HUES6 (cell line): ENCODE measurements at regions not wholly inside any gene's neighbourhood (a gene's known extent, or its start where the extent isn't known, plus 50 kb on each side); places are given as distances from the start of the nearest gene placed in this dataset.

Experiments used
- H3K27ac ChIP-seq: 2 replicates; pipeline ENCODE4 v1.7.0; 2013; ENCODE audit warnings: low read depth, mild to moderate bottlenecking, low read length, inconsistent platforms
- H3K27me3 ChIP-seq: 2 replicates; pipeline ENCODE4 v1.6.1; 2013; ENCODE audit warnings: low read length; ENCODE audit not compliant: control insufficient read depth, insufficient read depth
- H3K36me3 ChIP-seq: 2 replicates; pipeline ENCODE4 v1.6.1; 2013; ENCODE audit warnings: low read length; ENCODE audit not compliant: control insufficient read depth, insufficient read depth
- H3K4me1 ChIP-seq: 2 replicates; pipeline ENCODE4 v1.6.1; 2013; ENCODE audit warnings: low read length; ENCODE audit not compliant: control insufficient read depth, insufficient read depth
- H3K4me3 ChIP-seq: 2 replicates; pipeline ENCODE4 v1.5.1; 2013; ENCODE audit warnings: low read depth, low read length
- H3K9ac ChIP-seq: one replicate; pipeline ENCODE4 v1.6.1; 2013; ENCODE audit warnings: mild to moderate bottlenecking, low read length
- H3K9me3 ChIP-seq: 2 replicates; pipeline ENCODE4 v1.6.1; 2013; ENCODE audit warnings: low read depth, low read length; ENCODE audit not compliant: control insufficient read depth, insufficient read depth

DNA sequence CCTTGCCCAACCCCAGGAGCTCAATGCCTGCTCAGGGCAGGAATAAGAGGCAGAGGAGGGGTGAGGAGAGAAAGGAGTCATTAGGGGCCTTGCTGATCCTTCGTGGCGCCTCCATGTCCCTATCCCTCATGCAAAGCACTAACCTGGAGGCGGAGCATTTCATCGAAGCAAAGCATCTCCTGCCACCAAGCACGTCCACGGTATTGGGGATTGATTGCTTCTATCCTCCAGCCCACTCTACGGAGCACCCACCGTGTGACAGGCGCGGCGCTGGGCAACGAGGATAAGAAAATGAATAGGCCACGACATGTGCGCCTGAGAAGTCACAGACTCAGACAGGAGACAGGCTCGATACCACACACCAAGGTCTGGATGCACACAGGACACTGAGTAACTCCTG is 67.0 kb downstream of the IGLL1 start:
- Histone ChIP-seq H3K27ac (no peak overlapping the region), H3K36me3 (no peaks in the 10 kb centered on the region), H3K9ac (no peak overlapping the region), H3K4me3 (no peak overlapping the region), H3K4me1 (peaks cover 13% of the 10 kb centered on the region; the same call in 1 of the 2 replicates), H3K27me3 (peaks cover 3% of the 10 kb centered on the region; the same call in 1 of the 2 replicates), H3K9me3 (no peaks in the 10 kb centered on the region)

DNA sequence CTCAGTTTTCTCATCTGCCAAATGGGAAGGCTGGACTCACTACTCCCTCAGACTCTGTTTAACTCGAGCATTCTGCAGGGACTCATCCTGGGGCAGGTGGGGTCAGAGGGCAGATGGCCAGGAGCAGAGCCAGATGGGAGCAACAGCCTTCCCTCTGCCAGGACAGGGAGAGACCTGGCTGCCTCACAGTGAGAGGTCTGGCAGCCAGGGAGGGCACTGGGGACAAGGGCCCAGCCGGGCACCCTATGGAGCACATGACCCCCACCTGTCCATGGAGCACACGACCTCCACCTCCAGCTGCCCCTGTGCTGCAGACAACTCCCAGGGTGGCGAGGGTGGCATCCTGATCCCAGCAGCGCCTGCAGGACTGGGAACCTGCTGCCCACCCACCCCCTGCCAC is 67.4 kb downstream of the IGLL1 start:
- Histone ChIP-seq H3K27me3 (peaks cover 3% of the 10 kb centered on the region; the same call in 1 of the 2 replicates), H3K9ac (no peak overlapping the region), H3K36me3 (no peaks in the 10 kb centered on the region), H3K4me3 (no peak overlapping the region), H3K9me3 (no peaks in the 10 kb centered on the region), H3K4me1 (peaks cover 13% of the 10 kb centered on the region; the same call in 1 of the 2 replicates), H3K27ac (no peak overlapping the region)

DNA sequence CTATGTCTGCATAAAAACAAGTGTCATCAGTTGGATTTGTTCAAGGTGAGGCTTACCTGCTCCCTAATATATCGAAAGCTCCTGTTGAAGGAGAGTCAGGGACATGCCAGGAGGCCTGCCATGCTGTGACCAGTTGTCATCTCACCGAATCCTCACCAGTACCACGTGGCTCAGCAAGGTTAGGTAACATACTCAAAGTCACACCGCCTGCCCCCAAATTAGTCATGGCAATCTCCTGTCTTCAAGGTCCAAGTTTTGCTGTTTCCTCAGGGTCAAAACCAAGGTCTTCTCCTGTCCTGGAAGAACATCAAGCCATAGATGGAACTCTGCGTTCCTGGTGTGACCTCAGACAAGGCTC is 67.8 kb downstream of the IGLL1 start:
- Histone ChIP-seq H3K9me3 (no peaks in the 10 kb centered on the region), H3K36me3 (no peaks in the 10 kb centered on the region), H3K27me3 (peaks cover 3% of the 10 kb centered on the region; the same call in 1 of the 2 replicates), H3K4me1 (peaks cover 13% of the 10 kb centered on the region; the same call in 1 of the 2 replicates), H3K4me3 (no peak overlapping the region), H3K9ac (no peak overlapping the region), H3K27ac (no peak overlapping the region)

- no peak overlapping the region for H3K27ac ChIP-seq
- no peak overlapping the region for H3K9ac ChIP-seq
- H3K9me3 ChIP-seq: no peaks in the 10 kb centered on the region
- peaks cover 13% of the 10 kb centered on the region; the same call in 1 of the 2 replicates for H3K4me1 ChIP-seq
- H3K36me3 ChIP-seq: no peaks in the 10 kb centered on the region
- no peak overlapping the region for H3K4me3 ChIP-seq
- H3K27me3 ChIP-seq: peaks cover 3% of the 10 kb centered on the region; the same call in 1 of the 2 replicates
Measured at GRCh38 chr22:23511627-23512347, 68.3 kb downstream of the IGLL1 start.

- H3K9ac ChIP-seq: peak overlapping the region; percentile 70
- H3K4me1 ChIP-seq: peaks cover 12% of the 10 kb centered on the region; the same call in 1 of the 2 replicates
- no peaks in the 10 kb centered on the region for H3K36me3 ChIP-seq
- peaks cover 3% of the 10 kb centered on the region; the same call in 1 of the 2 replicates for H3K27me3 ChIP-seq
- H3K4me3 ChIP-seq: peak overlapping the region; percentile 39; the same call in 1 of the 2 replicates
- no peaks in the 10 kb centered on the region for H3K9me3 ChIP-seq
- no peak overlapping the region for H3K27ac ChIP-seq
Measured at GRCh38 chr22:23509571-23510302, 70.4 kb downstream of the IGLL1 start.

- H3K9me3 ChIP-seq: no peaks in the 10 kb centered on the region
- peaks cover 20% of the 10 kb centered on the region for H3K4me1 ChIP-seq
- no peaks in the 10 kb centered on the region for H3K36me3 ChIP-seq
- H3K4me3 ChIP-seq: no peak overlapping the region
- no peak overlapping the region for H3K9ac ChIP-seq
- peaks cover 3% of the 10 kb centered on the region; the same call in 1 of the 2 replicates for H3K27me3 ChIP-seq
- H3K27ac ChIP-seq: no peak overlapping the region
Measured at GRCh38 chr22:23504516-23504915, 75.6 kb downstream of the IGLL1 start.

DNA sequence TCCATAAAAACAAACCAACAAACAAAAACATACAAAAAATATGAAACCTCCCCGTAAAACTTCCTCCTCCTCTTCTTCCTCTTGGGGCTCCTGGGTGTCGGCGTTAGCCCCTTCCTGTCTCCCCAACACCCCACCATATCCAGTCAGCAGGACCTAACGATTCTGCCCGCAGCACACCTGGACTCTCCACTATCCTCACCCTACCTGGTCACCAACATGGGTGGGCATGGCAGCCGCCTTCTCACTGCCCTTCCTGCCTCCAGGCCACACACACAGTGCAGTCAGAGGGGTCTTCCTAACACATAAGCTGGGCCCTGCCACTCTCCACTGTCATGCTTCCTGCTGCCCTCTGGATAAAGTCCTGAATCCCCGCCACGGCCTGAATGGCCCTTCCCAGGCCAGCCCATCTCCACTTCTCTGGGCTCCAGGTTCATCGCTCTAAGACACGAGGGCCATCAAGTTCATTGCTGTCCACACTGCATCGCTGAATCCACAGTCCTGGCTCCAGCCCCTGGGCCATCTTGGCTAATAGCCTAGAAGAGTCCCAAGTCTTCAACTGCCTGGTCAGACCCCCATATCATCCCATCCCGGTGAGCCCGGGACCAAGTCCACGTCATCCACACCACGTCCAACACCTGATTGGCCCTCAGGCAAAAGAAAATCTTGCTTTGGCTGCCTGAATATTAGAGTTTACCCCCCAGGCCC is 76.2 kb downstream of the IGLL1 start:
- Histone ChIP-seq H3K9ac (no peak overlapping the region), H3K27ac (no peak overlapping the region), H3K4me3 (no peak overlapping the region), H3K36me3 (no peaks in the 10 kb centered on the region), H3K9me3 (no peaks in the 10 kb centered on the region), H3K27me3 (peaks cover 3% of the 10 kb centered on the region; the same call in 1 of the 2 replicates), H3K4me1 (peaks cover 23% of the 10 kb centered on the region)

- Histone ChIP-seq H3K36me3 (no peaks in the 10 kb centered on the region), H3K9ac (no peak overlapping the region), H3K9me3 (no peaks in the 10 kb centered on the region), H3K27ac (no peak overlapping the region), H3K27me3 (peaks cover 3% of the 10 kb centered on the region; the same call in 1 of the 2 replicates), H3K4me1 (peaks cover 26% of the 10 kb centered on the region), H3K4me3 (no peak overlapping the region)
Measured at GRCh38 chr22:23503142-23503541, 76.9 kb downstream of the IGLL1 start.

DNA sequence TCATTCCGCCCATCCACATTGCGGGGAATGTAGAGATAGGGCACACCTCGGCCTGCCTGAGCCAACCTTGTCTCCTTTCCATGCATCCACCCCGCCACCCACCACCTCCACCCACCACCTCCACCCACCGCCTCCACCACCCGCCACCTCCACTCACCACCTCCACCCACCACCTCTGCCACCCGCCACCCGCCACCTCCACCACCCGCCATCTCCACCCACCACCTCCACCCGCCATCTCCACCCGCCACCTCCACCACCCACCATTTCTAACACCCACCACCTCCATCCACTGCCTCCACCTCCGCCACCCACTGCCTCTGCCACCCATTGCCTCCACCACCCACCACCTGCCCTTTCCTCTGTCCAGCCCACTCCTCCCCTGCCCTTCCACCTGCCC is 78.4 kb downstream of the IGLL1 start:
- Histone ChIP-seq H3K4me3 (no peak overlapping the region), H3K9me3 (no peaks in the 10 kb centered on the region), H3K27me3 (peaks cover 3% of the 10 kb centered on the region; the same call in 1 of the 2 replicates), H3K36me3 (no peaks in the 10 kb centered on the region), H3K27ac (no peak overlapping the region), H3K9ac (no peak overlapping the region), H3K4me1 (peaks cover 26% of the 10 kb centered on the region)

GRCh38 chr22:23501261-23501619 is 78.8 kb downstream of the IGLL1 start:
- Histone ChIP-seq H3K4me1 (peaks cover 26% of the 10 kb centered on the region), H3K27me3 (peaks cover 3% of the 10 kb centered on the region; the same call in 1 of the 2 replicates), H3K9ac (no peak overlapping the region), H3K27ac (no peak overlapping the region), H3K9me3 (no peaks in the 10 kb centered on the region), H3K36me3 (no peaks in the 10 kb centered on the region), H3K4me3 (no peak overlapping the region)
